Peyer's patch (tissue), 4 donors: ENCODE measurements at regions not wholly inside any gene's neighbourhood (a gene's known extent, or its start where the extent isn't known, plus 50 kb on each side); places are given as distances from the start of the nearest gene placed in this dataset.

ENCODE experiments used
- DNase-seq, 3 donors: peaks; one replicate each; pipeline ENCODE4 v3.0.0-alpha.2; 2017 to 2019
- H3K27ac ChIP-seq, 4 donors: fragments of 200-600 bp; sonication (generic); one replicate each; pipeline ENCODE4 v1.5.1; 2016 to 2019
- H3K27me3 ChIP-seq, 2 donors: fragments of 200-600 bp; sonication (generic); one replicate each; pipeline ENCODE4 v1.5.1; 2019
- H3K36me3 ChIP-seq, 3 donors: fragments of 200-600 bp; sonication (generic); one replicate each; pipeline ENCODE4 v1.5.1; 2016 to 2019
- H3K4me1 ChIP-seq, 4 donors: fragments of 200-600 bp; sonication (generic); one replicate each; pipeline ENCODE4 v1.5.1; 2016 to 2019
- H3K4me3 ChIP-seq, 4 donors: fragments of 200-600 bp; sonication (generic); 1 replicate in 3 of 4; 2 replicates in 1 of 4; pipeline ENCODE4 v1.5.1; 2016 to 2019; ENCODE audit warnings: mild to moderate bottlenecking in 1 of 4
- H3K9me3 ChIP-seq, 4 donors: fragments of 200-600 bp; sonication (generic); one replicate each; pipeline ENCODE4 v1.5.1; 2016 to 2019; ENCODE audit warnings: mild to moderate bottlenecking in 1 of 4
- CTCF ChIP-seq, 6 experiments: fragments of 450-650 bp in 4 of 6; fragments of 200-600 bp in 2 of 6; sonication (generic) in 1 of 6; IDR thresholded peaks; one replicate each; pipeline ENCODE4 v1.5.1; 2017 to 2019; ENCODE audit warnings: antibody characterized with exemption in 6 of 6, mild to moderate bottlenecking in 3 of 6, moderate library complexity in 1 of 6
- POLR2A ChIP-seq, 2 donors: fragments of 450-650 bp; IDR thresholded peaks; one replicate each; pipeline ENCODE4 v1.5.1; 2017; ENCODE audit warnings: antibody characterized with exemption in 2 of 2, mild to moderate bottlenecking in 2 of 2, moderate library complexity in 2 of 2

- DNase-seq = no peak
- Histone ChIP-seq H3K27me3 (no peaks in the 10 kb centered on the region), H3K27ac (no peak overlapping the region), H3K9me3 (no peaks in the 10 kb centered on the region), H3K36me3 (no peaks in the 10 kb centered on the region), H3K4me1 (no peaks in the 10 kb centered on the region), H3K4me3 (no peak overlapping the region)
- TF ChIP-seq POLR2A (IDR thresholded peaks at IDR 0.05) = no peak
- TF ChIP-seq CTCF (IDR thresholded peaks at IDR 0.05) = no peak
Observed at GRCh38 chr11:112410325-112410724, 149.7 kb upstream of the PLET1 start.

GRCh38 chr11:112412383-112412782 lies 151.7 kb upstream of the PLET1 start:
- DNase-seq = no peak
- Histone ChIP-seq H3K9me3 (no peaks in the 10 kb centered on the region), H3K27ac (no peak overlapping the region), H3K4me3 (no peak overlapping the region), H3K27me3 (no peaks in the 10 kb centered on the region), H3K36me3 (no peaks in the 10 kb centered on the region), H3K4me1 (no peaks in the 10 kb centered on the region)
- TF ChIP-seq CTCF (IDR thresholded peaks at IDR 0.05) (no peak), POLR2A (IDR thresholded peaks at IDR 0.05) (no peak)

- no peaks in the 10 kb centered on the region for H3K27me3 ChIP-seq
- TF ChIP-seq POLR2A (IDR thresholded peaks at IDR 0.05) = no peak
- TF ChIP-seq CTCF (IDR thresholded peaks at IDR 0.05) = no peak
- no peak for DNase-seq
Observed at GRCh38 chr11:112417339-112417738, 156.7 kb upstream of the PLET1 start.

GRCh38 chr11:112418438-112418837 lies 157.8 kb upstream of the PLET1 start:
- Histone ChIP-seq H3K27me3 (no peaks in the 10 kb centered on the region), H3K4me1 (no peaks in the 10 kb centered on the region), H3K4me3 (no peak overlapping the region), H3K9me3 (no peaks in the 10 kb centered on the region), H3K36me3 (no peaks in the 10 kb centered on the region), H3K27ac (no peak overlapping the region)
- no peak for TF ChIP-seq CTCF (IDR thresholded peaks at IDR 0.05)
- TF ChIP-seq POLR2A (IDR thresholded peaks at IDR 0.05) = no peak
- DNase-seq = no peak

More at GRCh38 chr11:112417339-112417738, 156.7 kb upstream of the PLET1 start:
- Histone ChIP-seq H3K4me1 (no peaks in the 10 kb centered on the region), H3K9me3 (no peaks in the 10 kb centered on the region), H3K4me3 (no peak overlapping the region), H3K27ac (no peak overlapping the region), H3K36me3 (no peaks in the 10 kb centered on the region)

- no peaks in the 10 kb centered on the region for H3K4me1 ChIP-seq
- TF ChIP-seq CTCF (IDR thresholded peaks at IDR 0.05) = no peak
- TF ChIP-seq POLR2A (IDR thresholded peaks at IDR 0.05) = no peak
- DNase-seq = no peak
- no peaks in the 10 kb centered on the region for H3K27me3 ChIP-seq
- H3K36me3 ChIP-seq = no peaks in the 10 kb centered on the region
- no peak overlapping the region for H3K27ac ChIP-seq
- H3K4me3 ChIP-seq = no peak overlapping the region
- no peaks in the 10 kb centered on the region for H3K9me3 ChIP-seq
Observed at GRCh38 chr11:112421879-112422278, 161.2 kb upstream of the PLET1 start.

GRCh38 chr11:112425121-112425520 lies 164.5 kb upstream of the PLET1 start:
- H3K27me3 ChIP-seq = no peaks in the 10 kb centered on the region
- no peaks in the 10 kb centered on the region for H3K4me1 ChIP-seq
- DNase-seq = no peak
- no peak overlapping the region for H3K4me3 ChIP-seq
- no peaks in the 10 kb centered on the region for H3K36me3 ChIP-seq
- no peak overlapping the region for H3K27ac ChIP-seq
- no peaks in the 10 kb centered on the region for H3K9me3 ChIP-seq
- no peak for TF ChIP-seq CTCF (IDR thresholded peaks at IDR 0.05)
- TF ChIP-seq POLR2A (IDR thresholded peaks at IDR 0.05) = no peak
